ENCODE measurements at regions not wholly inside any gene's neighbourhood (a gene's known extent, or its start where the extent isn't known, plus 50 kb on each side); places are given as distances from the start of the nearest gene placed in this dataset.
A peak's percentile ranks its signal among the peaks of the same experiment; 100 is the strongest.

DNA sequence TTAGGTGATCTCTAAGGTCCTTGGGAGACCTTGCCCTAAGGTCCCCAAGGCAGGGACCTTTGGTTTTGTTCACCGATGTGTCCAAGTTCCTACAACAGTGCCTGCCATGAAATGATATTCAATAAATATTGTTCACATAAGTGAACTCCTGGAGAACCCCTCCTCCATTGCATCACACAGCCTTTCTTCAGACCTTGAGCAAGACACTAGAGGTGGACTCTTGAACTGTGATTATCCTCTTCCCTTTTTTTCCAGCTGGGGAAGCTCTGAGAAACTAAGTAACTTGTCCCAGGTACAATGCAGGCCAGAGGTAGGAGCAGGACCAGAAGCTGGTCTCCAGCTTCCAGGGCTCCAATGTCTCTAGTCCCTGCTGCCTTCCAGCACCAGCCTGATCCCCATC, 76.6 kb upstream of the LMO1 start:
- no peak for DNase-seq

DNA sequence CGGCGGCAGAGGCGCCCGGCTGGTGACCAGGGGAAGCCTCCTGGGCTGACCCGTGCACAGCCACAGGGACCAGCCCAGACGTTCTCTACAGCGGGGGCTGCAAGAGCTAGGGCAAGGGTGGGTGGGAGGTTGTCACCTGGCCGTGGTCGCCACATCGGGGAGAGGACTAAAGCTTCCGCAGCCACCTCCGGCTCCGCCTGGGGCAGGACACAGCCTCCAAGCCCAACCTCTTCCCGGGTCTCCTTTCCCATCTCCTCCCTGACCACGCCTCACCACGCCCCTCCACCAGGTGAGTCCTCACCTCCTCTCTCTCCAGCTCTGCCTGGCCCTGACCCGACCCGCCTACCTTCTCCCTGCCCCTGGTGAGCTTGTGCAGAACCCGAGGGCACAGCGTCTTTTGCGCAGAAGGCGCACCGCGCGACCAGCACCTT, 75.9 kb upstream of the LMO1 start:
- DNase-seq, result no peak

DNA sequence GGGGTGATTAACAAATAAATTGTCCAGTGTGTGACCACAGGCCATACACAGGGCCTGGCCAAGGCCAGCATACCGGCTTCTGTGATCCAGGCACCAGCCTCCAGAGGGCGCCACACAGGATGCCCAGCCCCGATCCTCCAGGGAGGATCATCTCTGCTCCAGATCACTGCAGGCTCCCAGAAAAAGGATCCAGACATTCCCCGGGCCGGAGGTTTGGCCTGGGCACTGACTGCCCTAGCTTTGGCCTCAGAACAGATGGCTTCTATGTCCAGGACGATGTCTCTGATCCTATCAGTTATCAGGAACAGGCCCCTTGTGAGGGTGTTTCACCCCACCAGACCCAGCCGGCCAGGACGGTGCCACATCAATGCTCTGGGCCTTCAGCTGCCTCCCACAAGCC, 74.5 kb upstream of the LMO1 start:
- no peak for DNase-seq

DNA sequence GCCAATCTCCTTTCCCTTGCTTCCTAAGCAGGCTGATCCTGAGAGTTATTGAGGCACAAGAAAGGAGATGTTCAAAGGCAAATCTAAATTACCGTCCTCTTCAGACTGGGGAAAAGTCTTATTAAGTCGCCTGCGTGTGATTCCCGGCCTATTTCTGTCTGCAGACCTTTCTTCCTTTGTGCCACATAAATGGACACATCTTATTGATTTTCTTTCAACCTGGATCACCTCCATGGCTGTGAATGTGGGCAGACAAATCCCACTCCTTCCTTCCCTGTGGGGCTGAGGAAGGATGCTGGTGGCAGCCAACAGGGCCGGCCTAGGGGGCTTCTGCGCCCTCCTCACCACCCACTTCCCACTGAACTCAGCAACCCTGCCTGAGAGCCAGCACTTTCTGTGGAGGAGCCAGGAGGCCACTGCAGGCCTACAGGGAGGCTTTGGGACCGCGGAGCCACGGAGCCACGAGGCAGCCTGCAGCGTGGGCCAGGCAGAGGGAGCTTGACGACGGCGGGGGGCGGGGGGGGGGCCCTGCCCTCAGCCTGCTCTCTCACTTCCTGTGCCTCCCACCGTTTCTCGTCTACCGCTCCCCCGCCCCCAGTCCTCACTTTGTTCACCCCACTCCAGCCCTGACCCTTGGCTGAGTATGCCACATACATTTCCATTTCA, 73.6 kb upstream of the LMO1 start:
- DNase-seq, result no peak

DNA sequence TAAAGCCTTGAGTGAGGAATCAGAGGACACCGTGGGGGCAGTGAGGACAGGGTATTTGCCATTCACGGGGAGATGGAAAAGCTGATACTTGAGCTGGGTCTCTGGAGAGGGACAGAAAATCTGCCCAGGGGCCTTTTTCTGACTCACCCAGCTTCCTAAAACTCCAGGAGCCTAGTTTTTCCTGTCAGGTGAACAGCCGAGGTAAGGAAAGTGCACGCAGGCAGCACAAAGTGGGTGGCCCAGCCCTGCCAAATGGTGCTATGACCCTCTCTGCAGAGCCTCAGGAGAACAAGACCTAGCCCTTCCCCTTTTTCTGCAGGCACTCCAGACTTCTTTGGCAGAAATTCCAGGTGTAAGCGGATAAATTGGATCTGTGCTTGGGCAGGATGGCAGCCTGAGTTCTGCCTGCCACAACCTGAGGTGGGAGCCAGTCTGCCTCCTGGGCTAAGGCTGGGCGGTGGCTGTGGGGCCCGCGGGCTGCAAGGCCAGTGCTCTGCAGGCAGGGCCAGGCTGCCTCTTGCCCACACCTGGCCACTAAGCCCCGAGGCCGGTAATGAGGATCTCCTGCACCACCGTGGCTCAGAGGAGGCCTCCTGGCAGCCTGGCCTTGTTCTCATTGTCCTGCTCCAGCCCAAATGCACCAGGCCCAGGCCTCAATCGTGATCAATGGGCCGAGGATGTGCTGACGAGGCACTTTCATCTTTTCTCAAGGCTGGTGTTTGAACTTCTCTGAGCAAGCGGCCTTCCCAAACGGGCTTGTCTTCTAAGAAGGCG, 72.9 kb upstream of the LMO1 start:
- no peak for DNase-seq

DNA sequence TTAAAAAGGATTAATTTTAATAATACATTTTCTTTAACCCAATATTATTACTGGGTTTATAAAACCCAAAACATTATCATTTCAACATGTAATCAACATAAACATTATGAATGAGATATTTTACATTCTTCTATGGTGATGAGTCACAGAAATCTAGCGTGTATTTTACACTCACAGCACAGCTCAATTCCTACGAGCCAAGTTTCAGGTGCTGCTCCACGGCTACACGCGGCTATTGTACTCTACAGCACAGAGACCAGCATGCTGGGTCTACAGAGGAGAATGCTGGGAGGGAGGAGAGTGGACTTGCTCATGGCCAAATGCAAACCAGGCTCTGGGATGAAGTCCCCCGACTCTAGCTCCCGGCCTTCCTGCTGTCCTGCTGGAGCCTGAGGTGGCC, 72.0 kb upstream of the LMO1 start:
- no peak for DNase-seq

DNA sequence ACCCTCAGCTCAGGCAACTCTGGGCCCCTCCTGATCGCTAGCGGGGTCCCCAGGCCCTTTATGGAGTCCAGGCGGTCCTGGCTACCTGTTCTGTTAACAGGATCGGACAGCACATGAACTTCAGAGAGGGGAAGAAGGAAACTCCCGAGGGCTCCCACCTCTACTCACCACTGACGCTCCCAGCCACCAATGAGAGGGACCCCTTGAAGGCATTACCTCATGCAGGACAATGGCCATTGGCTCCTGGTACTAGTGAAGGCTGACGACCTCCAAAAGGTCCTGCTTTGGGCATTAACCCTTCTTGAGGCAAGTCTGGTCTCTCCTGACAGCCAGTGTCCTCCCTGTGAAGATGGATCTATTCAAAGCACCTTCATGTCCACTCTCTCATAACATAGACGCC, 71.5 kb upstream of the LMO1 start:
- DNase-seq, result no peak

DNA sequence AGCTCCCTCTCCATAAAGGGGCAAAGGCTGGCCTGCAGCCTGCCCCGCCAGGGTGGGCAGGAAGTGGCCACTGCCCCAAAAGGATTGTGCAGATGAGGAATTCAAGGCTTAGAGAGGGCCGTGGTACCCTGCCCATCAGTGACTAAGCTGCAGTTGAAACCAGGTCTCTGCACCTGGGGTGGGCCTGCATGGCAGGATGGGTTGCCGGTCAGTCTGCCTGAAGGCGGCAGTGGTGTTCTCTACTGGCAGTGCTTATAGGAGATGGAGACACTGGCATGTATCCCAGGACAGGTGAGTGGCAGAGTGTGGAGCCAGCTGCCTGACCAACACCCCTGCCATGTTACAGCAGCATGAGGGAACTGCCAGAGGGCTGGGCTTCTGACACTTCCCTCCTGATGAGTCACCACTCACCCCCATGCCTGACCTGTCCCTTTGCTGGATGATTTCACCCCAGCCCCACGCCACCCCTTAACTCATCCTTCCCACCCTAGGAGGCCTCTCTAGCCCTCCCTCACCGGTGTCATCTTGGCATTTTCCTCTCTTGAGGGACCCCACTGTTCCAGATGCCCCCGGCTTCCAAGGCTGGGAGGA, 70.2 kb upstream of the LMO1 start:
- no peak for DNase-seq

DNA sequence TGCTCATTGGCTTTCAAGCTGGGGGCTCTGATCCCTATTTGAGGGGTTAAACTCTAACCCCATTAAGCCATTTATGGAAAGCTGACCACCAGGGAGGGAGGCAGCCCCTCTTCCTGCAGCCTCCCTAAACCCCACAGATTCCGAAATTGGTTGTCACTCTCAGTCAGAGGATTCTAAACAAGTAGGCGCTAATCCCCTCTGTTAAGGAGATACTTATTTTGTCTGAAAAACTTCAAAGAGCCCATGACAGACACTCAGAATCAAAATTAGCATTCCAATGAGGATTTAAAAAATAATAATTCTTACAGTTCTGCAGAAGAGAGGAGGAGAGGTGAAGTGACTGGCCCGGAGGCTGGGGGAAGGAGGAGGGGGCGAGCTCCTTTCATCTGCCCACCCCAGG, 69.7 kb upstream of the LMO1 start:
- DNase-seq, result no peak

DNA sequence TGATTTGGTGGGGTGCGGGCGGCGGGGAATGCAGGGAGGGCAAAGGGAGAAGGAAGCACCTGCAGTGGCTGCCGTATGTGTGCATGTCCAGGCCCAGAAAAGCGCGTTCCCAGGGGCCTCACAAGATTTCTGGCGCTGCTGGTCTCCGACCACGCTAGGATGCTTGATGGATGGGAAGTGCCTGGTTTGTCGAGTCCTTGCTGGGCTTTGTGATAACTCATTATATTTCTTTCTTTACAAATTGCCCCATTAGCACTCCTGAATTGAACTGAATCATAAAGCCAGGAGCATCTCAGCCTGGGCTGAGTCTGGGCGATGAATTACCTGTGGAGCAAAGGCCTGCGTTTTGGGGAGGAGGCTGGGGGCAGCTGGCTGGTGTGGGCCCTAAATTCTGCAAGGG, 69.2 kb upstream of the LMO1 start:
- no peak for DNase-seq

DNA sequence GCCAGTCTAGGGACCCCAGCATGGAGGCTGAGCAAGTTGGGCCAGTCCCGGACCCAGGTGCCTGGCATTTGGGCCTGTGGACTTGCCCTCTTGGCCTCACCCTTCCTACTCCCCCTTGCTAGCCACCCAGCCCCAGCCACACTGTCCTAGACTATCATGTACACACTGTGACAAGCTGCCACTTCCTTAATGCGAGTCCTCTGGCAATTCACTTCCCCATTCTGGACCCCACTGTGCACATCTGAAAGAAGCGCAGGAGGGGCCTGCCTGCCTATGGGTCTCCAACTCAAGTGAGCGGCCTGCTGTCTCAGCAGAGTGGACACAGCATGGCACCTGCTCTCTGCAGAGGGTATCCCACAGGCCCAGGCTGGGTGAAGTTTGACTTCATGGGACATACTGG, 68.5 kb upstream of the LMO1 start:
- DNase-seq, result no peak

DNA sequence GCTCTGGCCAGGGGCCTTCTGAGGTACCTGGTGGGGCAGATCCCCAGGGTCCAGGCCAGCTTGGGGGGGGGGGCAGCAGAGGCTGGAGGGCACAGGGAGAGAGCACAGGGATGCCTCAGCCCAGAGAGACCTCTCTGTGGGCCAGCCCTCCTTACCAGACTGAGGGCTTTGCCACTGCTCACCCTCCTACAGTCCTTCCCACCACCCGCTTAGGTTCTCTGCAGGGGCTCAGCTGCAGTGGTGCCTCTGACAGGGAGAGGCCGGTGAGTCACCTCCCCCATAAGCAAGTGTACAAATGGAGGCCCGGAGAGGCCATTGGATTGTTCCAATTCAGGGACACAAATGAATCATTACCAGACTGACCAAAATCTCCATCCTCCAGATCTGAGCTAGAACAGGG, 68.1 kb upstream of the LMO1 start:
- no peak for DNase-seq

DNA sequence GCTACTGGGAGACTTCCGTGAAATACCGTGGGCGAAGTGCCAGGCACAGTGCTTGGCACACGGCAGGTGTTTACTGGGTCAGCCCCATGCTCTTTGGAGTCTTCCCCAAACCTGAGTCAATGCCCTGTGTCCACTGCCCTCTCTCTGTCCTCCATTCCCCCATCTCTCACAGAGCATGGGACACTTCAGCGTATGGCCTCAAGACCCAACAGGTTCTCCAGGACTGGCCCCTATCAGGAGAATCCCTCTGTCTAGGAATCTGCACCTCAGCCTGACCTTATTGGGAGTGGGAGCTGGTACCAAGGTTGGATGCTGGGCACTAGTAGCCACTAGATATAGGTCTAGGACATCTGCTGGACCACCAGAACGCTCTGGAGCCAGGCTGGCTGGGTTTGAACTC, 67.2 kb upstream of the LMO1 start:
- DNase-seq, result no peak

DNA sequence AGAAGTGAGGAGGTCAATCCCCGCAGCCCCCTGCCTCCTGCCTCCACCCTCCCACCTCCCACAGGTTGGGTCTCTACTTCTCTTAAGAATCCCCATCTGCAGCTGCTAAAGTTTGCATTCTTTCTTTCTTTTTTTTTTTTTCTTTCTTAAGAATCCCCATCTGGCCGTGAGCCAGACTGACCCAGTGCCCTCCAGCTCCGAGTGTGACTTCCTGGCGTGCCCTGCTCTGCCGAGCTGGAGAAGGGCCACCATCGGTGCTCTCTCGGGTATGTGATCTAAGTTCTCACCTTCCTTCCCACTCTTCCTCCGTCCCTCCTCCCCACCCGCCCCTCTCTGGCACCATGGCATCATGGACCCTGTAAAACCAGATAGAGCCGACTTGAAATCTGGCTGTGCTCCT, 66.7 kb upstream of the LMO1 start:
- DNase-seq, result no peak

DNA sequence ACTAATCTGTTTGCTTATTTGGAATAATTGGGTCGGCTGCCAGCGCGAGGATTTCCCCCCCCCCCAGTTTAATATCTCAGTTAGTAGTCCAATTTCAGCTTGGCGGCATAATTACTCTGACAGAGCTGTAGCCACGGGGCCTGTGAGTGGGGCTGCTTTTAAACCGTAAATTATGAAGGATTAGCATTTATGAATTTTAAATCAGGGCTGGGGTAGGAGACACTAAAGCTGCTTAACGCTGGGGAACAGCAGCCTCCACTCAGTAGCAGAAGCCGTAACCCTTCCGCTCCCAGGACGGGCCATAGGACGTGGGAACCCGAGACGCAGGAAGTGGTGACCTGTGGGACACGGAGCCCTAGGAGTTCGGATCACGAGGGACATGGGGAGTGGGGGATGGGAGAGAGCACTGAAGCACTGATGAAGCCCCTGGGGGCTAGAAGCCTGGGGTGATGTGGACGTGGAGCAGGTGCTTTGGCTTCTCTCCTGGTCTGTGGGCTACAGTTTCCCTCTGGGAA, 66.2 kb upstream of the LMO1 start:
- no peak for DNase-seq

DNA sequence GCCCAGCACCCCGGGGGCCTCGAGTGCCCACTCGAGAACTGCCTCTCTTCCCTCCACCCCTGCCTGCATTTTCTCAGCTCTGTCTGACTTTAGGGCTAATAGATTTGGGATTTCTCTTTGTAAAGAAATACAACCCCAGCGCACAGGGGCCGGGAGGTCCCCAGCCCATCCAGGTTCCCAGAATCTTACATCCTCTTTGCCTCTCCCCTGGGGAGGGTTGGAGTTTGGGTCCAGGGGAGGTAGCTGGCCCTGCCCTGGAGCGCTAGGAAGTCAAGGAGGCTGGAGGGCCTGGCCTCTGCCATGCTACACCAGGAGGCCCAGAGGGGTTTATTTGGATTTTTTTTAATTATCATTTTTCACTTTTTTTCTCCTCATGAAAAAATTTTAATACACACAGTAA, 65.7 kb upstream of the LMO1 start:
- no peak for DNase-seq

DNA sequence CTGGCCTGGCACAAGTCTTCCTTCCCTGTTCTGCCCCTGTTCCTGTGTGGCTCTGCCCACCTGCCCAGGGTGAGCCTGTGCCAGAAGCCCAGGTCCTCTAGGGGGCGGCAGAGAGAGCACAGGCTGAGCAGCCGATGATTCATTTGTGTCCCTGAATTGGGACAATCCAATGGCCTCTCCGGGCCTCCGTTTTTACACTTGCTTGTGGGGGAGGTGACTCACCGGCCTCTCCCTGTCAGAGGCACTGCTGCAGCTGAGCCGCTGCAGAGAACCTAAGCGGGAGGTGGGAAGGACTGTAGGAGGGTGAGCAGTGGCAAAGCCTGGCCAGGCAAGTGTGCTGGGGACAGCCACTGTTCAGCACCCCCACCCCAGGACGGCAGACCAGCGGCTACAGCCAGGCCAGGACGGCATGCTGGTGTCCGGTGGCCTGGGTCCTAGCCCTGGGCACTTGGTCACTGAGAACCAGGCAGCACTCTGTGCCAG, 65.2 kb upstream of the LMO1 start:
- peak; percentile 36 for DNase-seq

DNA sequence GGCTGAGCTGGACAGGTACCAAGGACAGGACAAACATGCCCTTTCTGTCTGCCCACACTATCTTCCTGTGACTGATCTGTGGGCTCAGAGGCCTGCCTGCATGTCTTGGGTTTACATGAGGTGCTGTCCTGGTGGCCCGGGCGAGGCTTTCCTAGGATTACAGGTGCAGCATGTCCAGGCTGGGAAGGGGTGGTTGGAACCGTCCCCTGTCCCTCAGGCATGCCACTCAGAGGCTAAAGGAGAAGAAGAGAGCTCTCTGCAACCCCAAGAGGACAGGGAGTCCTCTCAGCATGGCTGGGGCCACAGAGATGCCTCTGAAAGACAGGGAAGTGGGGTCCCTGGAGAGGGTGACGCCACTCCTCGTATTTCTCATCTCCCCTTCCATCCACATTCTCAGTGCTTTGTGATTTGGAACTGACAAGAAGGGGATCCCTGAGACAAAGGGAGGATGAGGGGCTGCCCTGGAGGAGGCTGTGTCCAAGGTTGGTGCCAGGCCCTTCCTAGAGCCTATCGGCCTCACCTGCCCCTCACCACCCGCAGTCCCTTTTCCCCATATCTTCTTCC, 64.6 kb upstream of the LMO1 start:
- DNase-seq, result no peak

DNA sequence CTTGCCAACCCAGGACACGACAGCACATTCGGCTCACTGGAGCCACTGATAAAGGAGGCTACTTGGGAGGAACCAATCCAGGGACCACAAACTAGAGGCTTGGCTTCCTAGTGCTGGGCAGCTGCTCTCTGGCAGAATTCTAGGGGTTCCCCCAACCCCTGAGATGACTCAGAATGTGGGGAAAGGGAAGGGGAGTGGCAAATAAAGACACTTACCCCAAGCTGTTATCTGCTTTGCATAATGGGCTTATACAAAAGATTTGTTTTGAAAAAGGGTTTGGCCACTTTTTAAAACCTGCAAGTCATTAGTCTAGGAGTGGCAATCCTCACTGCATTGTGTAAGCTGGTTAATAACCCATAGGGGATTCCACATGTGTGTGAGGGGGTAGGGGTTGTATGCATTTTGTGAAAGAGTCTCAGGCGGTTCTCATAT, 64.1 kb upstream of the LMO1 start:
- no peak for DNase-seq

DNA sequence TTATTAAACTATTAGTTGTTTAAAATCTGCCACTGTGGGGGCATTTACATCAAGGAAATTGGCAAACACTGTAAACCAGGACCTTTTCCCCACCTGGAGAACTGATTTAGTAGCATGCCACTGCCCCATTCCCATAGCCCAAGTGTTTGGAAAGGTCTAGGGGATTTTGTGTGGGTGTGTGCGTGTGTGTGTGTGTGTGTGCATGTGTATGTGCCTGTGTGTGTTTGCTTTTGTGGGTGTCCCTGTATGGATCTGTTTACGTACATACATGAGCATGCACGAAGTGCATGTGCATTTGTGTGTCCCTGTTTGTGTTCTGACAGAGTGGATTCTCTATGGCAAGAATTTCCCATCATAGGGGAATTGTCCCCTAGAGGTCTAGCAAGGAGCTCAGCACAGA, 62.7 kb upstream of the LMO1 start:
- DNase-seq, result no peak

DNA sequence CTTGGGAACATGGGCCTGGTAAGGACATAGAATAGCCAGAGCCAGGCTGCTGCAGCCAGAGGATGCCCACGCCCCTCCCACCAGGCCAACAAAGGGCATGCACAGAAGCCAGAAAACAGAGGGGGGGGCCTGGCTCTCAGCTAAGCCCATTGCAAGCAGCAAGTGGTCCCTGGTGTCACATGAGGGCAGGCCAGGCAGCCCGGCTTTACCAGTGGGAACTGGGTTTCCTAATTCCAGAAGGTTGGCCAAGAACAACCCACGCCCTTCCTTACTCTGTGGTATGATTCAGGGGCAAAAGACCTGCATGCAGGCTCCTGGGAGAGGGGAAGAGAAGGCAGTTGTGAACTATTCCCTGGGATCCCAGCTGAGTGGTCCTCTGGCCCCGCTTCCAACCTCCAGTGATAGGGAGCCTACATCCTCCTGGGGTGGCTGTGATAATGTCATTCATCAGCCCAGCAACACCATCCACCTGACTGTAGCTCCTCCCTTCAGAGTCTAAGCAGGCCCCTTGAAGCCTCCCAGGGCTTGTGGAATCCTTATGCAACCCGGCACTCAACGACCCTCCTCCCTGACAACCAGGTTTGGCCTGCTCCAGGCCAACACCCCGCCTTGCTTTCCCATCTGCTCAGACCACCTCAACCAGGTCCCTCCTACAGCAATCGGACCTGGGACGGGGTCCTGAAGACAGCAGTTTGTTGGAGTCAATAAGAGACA, 62.1 kb upstream of the LMO1 start:
- DNase-seq, result no peak

DNA sequence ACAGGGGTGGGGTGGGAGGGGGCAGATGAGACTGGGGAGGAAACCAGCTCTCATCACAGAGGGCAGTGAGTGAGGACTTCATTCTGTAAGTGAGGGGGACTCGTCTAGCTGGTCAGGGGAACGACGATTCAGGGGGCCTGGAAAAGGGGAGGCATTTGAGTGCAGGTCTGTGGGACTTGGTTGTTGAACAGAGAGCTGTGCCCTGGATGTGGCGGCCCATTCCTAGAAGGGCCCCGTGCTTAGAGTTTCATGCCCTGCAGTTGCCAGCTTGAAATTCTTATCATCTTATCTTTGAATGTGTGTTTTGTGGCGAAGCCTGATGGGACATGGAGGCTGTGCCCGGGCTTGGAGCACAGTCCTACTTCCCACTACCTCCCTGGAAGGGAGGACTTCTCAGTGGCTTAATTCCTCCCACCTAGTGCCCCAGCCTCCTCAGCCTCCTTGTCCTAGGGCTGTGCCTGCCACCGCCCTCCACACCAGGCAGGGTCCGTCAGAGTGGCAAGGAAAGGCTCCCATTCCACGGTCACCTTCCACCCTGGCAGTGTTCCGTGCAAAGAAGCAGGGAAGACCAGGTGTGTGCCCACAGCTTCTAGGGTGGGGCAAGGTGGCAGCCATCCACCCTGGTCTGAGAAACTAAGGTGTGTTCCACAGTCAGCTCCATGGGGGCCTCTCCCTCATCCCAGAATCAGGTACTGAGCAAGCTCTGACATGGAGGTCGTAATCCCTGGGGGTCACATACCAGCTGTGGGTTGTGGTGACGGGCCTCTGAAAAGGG, 59.7 kb upstream of the LMO1 start:
- no peak for DNase-seq

Measured in CD4-positive, alpha-beta T cell treated with Interleukin-12 subunit alpha and Interleukin-12 subunit beta, for 1 hour (primary cell).